ENCODE measurements at regions not wholly inside any gene's neighbourhood (a gene's known extent, or its start where the extent isn't known, plus 50 kb on each side); places are given as distances from the start of the nearest gene placed in this dataset.
"Not testable (repeated sequence)": the region's sequence is repeated elsewhere in the genome, so short reads cannot be mapped to it uniquely, and the experiment has no call there.

GRCh38 chr15:59798605-59798917 is 109.4 kb upstream of the BNIP2 start:
- Histone ChIP-seq H3K36me3 (ENCODE audit: control insufficient read depth, low read depth, low read length) (no peaks in the 10 kb centered on the region), H3K27me3 (ENCODE audit: control insufficient read depth, insufficient read depth, low read length) (no peaks in the 10 kb centered on the region), H3K4me3 (ENCODE audit: low read length) (no peak overlapping the region), H3K9ac (ENCODE audit: low read length) (no peak overlapping the region), H3K9me3 (ENCODE audit: control insufficient read depth, low read depth, low read length) (no peaks in the 10 kb centered on the region), H3K27ac (ENCODE audit: low read length) (no peak overlapping the region), H3K4me1 (ENCODE audit: control insufficient read depth, low read depth, low read length) (peaks cover 4% of the 10 kb centered on the region)

GRCh38 chr15:59797756-59798604 is 108.9 kb upstream of the BNIP2 start:
- Histone ChIP-seq H3K4me3 (ENCODE audit: low read length) (no peak overlapping the region), H3K9ac (ENCODE audit: low read length) (no peak overlapping the region), H3K36me3 (ENCODE audit: control insufficient read depth, low read depth, low read length) (no peaks in the 10 kb centered on the region), H3K27ac (ENCODE audit: low read length) (no peak overlapping the region), H3K4me1 (ENCODE audit: control insufficient read depth, low read depth, low read length) (peaks cover under 1% of the 10 kb centered on the region), H3K9me3 (ENCODE audit: control insufficient read depth, low read depth, low read length) (no peaks in the 10 kb centered on the region), H3K27me3 (ENCODE audit: control insufficient read depth, insufficient read depth, low read length) (no peaks in the 10 kb centered on the region)

GRCh38 chr15:59794229-59794886 is 105.2 kb upstream of the BNIP2 start:
- no peaks in the 10 kb centered on the region for H3K27me3 ChIP-seq (ENCODE audit: control insufficient read depth, insufficient read depth, low read length)
- H3K9me3 ChIP-seq (ENCODE audit: control insufficient read depth, low read depth, low read length), result no peaks in the 10 kb centered on the region
- no peaks in the 10 kb centered on the region for H3K36me3 ChIP-seq (ENCODE audit: control insufficient read depth, low read depth, low read length)
- H3K9ac ChIP-seq (ENCODE audit: low read length), result no peak overlapping the region
- no peak overlapping the region for H3K4me3 ChIP-seq (ENCODE audit: low read length)
- H3K27ac ChIP-seq (ENCODE audit: low read length), result no peak overlapping the region
- H3K4me1 ChIP-seq (ENCODE audit: control insufficient read depth, low read depth, low read length), result no peaks in the 10 kb centered on the region

- Histone ChIP-seq H3K36me3 (ENCODE audit: control insufficient read depth, low read depth, low read length) (no peaks in the 10 kb centered on the region), H3K9ac (ENCODE audit: low read length) (no peak overlapping the region), H3K4me3 (ENCODE audit: low read length) (no peak overlapping the region), H3K27me3 (ENCODE audit: control insufficient read depth, insufficient read depth, low read length) (no peaks in the 10 kb centered on the region), H3K27ac (ENCODE audit: low read length) (no peak overlapping the region), H3K4me1 (ENCODE audit: control insufficient read depth, low read depth, low read length) (no peaks in the 10 kb centered on the region), H3K9me3 (ENCODE audit: control insufficient read depth, low read depth, low read length) (no peaks in the 10 kb centered on the region)
Observed at GRCh38 chr15:59792359-59792758, 103.2 kb upstream of the BNIP2 start.

- Histone ChIP-seq H3K27me3 (ENCODE audit: control insufficient read depth, insufficient read depth, low read length) (no peaks in the 10 kb centered on the region), H3K27ac (ENCODE audit: low read length) (no peak overlapping the region), H3K4me1 (ENCODE audit: control insufficient read depth, low read depth, low read length) (no peaks in the 10 kb centered on the region), H3K4me3 (ENCODE audit: low read length) (no peak overlapping the region), H3K9ac (ENCODE audit: low read length) (no peak overlapping the region), H3K36me3 (ENCODE audit: control insufficient read depth, low read depth, low read length) (no peaks in the 10 kb centered on the region), H3K9me3 (ENCODE audit: control insufficient read depth, low read depth, low read length) (no peaks in the 10 kb centered on the region)
Observed at GRCh38 chr15:59791755-59792154, 102.6 kb upstream of the BNIP2 start.

GRCh38 chr15:59791079-59791478 is 102.0 kb upstream of the BNIP2 start:
- Histone ChIP-seq H3K9ac (ENCODE audit: low read length) (no peak overlapping the region), H3K27me3 (ENCODE audit: control insufficient read depth, insufficient read depth, low read length) (no peaks in the 10 kb centered on the region), H3K4me3 (ENCODE audit: low read length) (no peak overlapping the region), H3K27ac (ENCODE audit: low read length) (no peak overlapping the region), H3K9me3 (ENCODE audit: control insufficient read depth, low read depth, low read length) (no peaks in the 10 kb centered on the region), H3K4me1 (ENCODE audit: control insufficient read depth, low read depth, low read length) (no peaks in the 10 kb centered on the region), H3K36me3 (ENCODE audit: control insufficient read depth, low read depth, low read length) (no peaks in the 10 kb centered on the region)

- H3K36me3 ChIP-seq (ENCODE audit: control insufficient read depth, low read depth, low read length); H3K9me3 ChIP-seq (ENCODE audit: control insufficient read depth, low read depth, low read length); H3K4me3 ChIP-seq (ENCODE audit: low read length); H3K27me3 ChIP-seq (ENCODE audit: control insufficient read depth, insufficient read depth, low read length); H3K27ac ChIP-seq (ENCODE audit: low read length); H3K9ac ChIP-seq (ENCODE audit: low read length); H3K4me1 ChIP-seq (ENCODE audit: control insufficient read depth, low read depth, low read length): not testable (repeated sequence)
Observed at GRCh38 chr15:59786466-59786865, 97.3 kb upstream of the BNIP2 start.

- not testable (repeated sequence) for H3K36me3 ChIP-seq (ENCODE audit: control insufficient read depth, low read depth, low read length); H3K9ac ChIP-seq (ENCODE audit: low read length); H3K27me3 ChIP-seq (ENCODE audit: control insufficient read depth, insufficient read depth, low read length); H3K4me3 ChIP-seq (ENCODE audit: low read length); H3K4me1 ChIP-seq (ENCODE audit: control insufficient read depth, low read depth, low read length); H3K9me3 ChIP-seq (ENCODE audit: control insufficient read depth, low read depth, low read length); H3K27ac ChIP-seq (ENCODE audit: low read length)
Observed at GRCh38 chr15:59785981-59786380, 96.9 kb upstream of the BNIP2 start.

- not testable (repeated sequence) for H3K4me1 ChIP-seq (ENCODE audit: control insufficient read depth, low read depth, low read length)
Observed at GRCh38 chr15:59783774-59784520, 94.8 kb upstream of the BNIP2 start.

GRCh38 chr15:59779110-59779509 is 90.0 kb upstream of the BNIP2 start:
- H3K27me3 ChIP-seq (ENCODE audit: control insufficient read depth, insufficient read depth, low read length), result no peaks in the 10 kb centered on the region
- no peaks in the 10 kb centered on the region for H3K9me3 ChIP-seq (ENCODE audit: control insufficient read depth, low read depth, low read length)
- no peak overlapping the region for H3K4me3 ChIP-seq (ENCODE audit: low read length)
- H3K9ac ChIP-seq (ENCODE audit: low read length), result no peak overlapping the region
- H3K36me3 ChIP-seq (ENCODE audit: control insufficient read depth, low read depth, low read length), result no peaks in the 10 kb centered on the region
- H3K4me1 ChIP-seq (ENCODE audit: control insufficient read depth, low read depth, low read length), result no peaks in the 10 kb centered on the region
- no peak overlapping the region for H3K27ac ChIP-seq (ENCODE audit: low read length)

More at GRCh38 chr15:59783774-59784520, 94.8 kb upstream of the BNIP2 start:
- not testable (repeated sequence) for H3K36me3 ChIP-seq (ENCODE audit: control insufficient read depth, low read depth, low read length); H3K9me3 ChIP-seq (ENCODE audit: control insufficient read depth, low read depth, low read length); H3K27ac ChIP-seq (ENCODE audit: low read length); H3K4me3 ChIP-seq (ENCODE audit: low read length); H3K27me3 ChIP-seq (ENCODE audit: control insufficient read depth, insufficient read depth, low read length); H3K9ac ChIP-seq (ENCODE audit: low read length)

- Histone ChIP-seq H3K27me3 (ENCODE audit: control insufficient read depth, insufficient read depth, low read length) (no peaks in the 10 kb centered on the region), H3K9ac (ENCODE audit: low read length) (no peak overlapping the region), H3K36me3 (ENCODE audit: control insufficient read depth, low read depth, low read length) (no peaks in the 10 kb centered on the region), H3K9me3 (ENCODE audit: control insufficient read depth, low read depth, low read length) (no peaks in the 10 kb centered on the region), H3K4me1 (ENCODE audit: control insufficient read depth, low read depth, low read length) (peaks cover 7% of the 10 kb centered on the region), H3K27ac (ENCODE audit: low read length) (no peak overlapping the region), H3K4me3 (ENCODE audit: low read length) (no peak overlapping the region)
Observed at GRCh38 chr15:59764775-59765174, 75.7 kb upstream of the BNIP2 start.

Data from iPS-18a (cell line).